ENCODE measurements at regions not wholly inside any gene's neighbourhood (a gene's known extent, or its start where the extent isn't known, plus 50 kb on each side); places are given as distances from the start of the nearest gene placed in this dataset.

GRCh38 chr1:232859216-232859615 is 54.0 kb downstream of the MAP10 start:
- H3K27ac ChIP-seq (ENCODE audit: low read depth in 1 of 2, low read length in 2 of 2) = no peak overlapping the region
- 82% methylated on average over 2 of the region's 2 CpGs for WGBS
- TF ChIP-seq SP1 (IDR thresholded peaks at IDR 0.05) (no peak), YY1 (IDR thresholded peaks at IDR 0.05) (no peak), RXRA (IDR thresholded peaks at IDR 0.05) (no peak)
- no peaks in the 10 kb centered on the region for H3K9me3 ChIP-seq (ENCODE audit: control insufficient read depth in 4 of 4, low read length in 3 of 4)
- H3K4me3 ChIP-seq (ENCODE audit: low read depth in 1 of 3, low read length in 3 of 3) = no peak overlapping the region
- no peaks in the 10 kb centered on the region for H3K36me3 ChIP-seq (ENCODE audit: control insufficient read depth in 4 of 4, insufficient read depth in 3 of 4, low read depth in 1 of 4, low read length in 3 of 4)
- DNase-seq (ENCODE audit: low spot score) = no peak
- H3K4me1 ChIP-seq (ENCODE audit: control insufficient read depth in 4 of 4, insufficient read depth in 4 of 4, low read length in 3 of 4) = no peaks in the 10 kb centered on the region
- no peaks in the 10 kb centered on the region for H3K27me3 ChIP-seq (ENCODE audit: control insufficient read depth in 4 of 4, insufficient read depth in 4 of 4, low read length in 3 of 4)
- no peak overlapping the region for H3K9ac ChIP-seq (ENCODE audit: low read depth in 1 of 2, low read length in 2 of 2)

DNA sequence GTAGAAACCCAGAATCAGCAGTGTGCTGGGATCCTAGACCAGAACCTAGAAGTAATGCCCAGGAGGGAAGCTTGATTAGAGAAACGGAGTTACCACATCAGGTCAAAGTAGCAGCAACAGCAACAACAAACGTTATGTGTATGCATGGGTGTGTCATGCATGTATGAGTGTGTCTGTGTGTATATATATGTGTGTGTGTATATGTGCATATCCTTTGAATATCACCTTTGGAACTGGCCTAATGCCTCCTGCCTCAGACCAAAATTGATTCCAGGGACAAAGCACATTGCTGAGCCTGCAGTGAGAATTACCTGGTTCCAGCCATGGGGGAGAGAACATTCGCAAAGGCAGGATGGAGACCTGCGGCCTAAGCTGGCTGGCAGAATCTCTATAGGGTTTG is 55.9 kb downstream of the MAP10 start:
- no peak overlapping the region for H3K9ac ChIP-seq (ENCODE audit: low read depth in 1 of 2, low read length in 2 of 2)
- H3K4me1 ChIP-seq (ENCODE audit: control insufficient read depth in 4 of 4, insufficient read depth in 4 of 4, low read length in 3 of 4) = no peaks in the 10 kb centered on the region
- DNase-seq (ENCODE audit: low spot score) = no peak
- H3K36me3 ChIP-seq (ENCODE audit: control insufficient read depth in 4 of 4, insufficient read depth in 3 of 4, low read depth in 1 of 4, low read length in 3 of 4) = no peaks in the 10 kb centered on the region
- no peaks in the 10 kb centered on the region for H3K9me3 ChIP-seq (ENCODE audit: control insufficient read depth in 4 of 4, low read length in 3 of 4)
- no peak overlapping the region for H3K27ac ChIP-seq (ENCODE audit: low read depth in 1 of 2, low read length in 2 of 2)
- H3K27me3 ChIP-seq (ENCODE audit: control insufficient read depth in 4 of 4, insufficient read depth in 4 of 4, low read length in 3 of 4) = no peaks in the 10 kb centered on the region
- TF ChIP-seq HNF4A (conservative IDR thresholded peaks at IDR 0.05) = no peak
- TF ChIP-seq, protein P1, sequence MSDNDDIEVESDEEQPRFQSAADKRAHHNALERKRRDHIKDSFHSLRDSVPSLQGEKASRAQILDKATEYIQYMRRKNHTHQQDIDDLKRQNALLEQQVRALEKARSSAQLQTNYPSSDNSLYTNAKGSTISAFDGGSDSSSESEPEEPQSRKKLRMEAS (IDR thresholded peaks at IDR 0.05) = no peak
- no peak for TF ChIP-seq FOXA1 (IDR thresholded peaks at IDR 0.05)
- no peak for TF ChIP-seq FOXA2 (IDR thresholded peaks at IDR 0.05)
- TF ChIP-seq RXRA (IDR thresholded peaks at IDR 0.05) = no peak
- no peak for TF ChIP-seq JUND (IDR thresholded peaks at IDR 0.05)
- TF ChIP-seq, protein P2, sequence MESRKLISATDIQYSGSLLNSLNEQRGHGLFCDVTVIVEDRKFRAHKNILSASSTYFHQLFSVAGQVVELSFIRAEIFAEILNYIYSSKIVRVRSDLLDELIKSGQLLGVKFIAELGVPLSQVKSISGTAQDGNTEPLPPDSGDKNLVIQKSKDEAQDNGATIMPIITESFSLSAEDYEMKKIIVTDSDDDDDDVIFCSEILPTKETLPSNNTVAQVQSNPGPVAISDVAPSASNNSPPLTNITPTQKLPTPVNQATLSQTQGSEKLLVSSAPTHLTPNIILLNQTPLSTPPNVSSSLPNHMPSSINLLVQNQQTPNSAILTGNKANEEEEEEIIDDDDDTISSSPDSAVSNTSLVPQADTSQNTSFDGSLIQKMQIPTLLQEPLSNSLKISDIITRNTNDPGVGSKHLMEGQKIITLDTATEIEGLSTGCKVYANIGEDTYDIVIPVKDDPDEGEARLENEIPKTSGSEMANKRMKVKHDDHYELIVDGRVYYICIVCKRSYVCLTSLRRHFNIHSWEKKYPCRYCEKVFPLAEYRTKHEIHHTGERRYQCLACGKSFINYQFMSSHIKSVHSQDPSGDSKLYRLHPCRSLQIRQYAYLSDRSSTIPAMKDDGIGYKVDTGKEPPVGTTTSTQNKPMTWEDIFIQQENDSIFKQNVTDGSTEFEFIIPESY (IDR thresholded peaks at IDR 0.05) = no peak
- TF ChIP-seq GABPA (IDR thresholded peaks at IDR 0.05 in 1 of 2, conservative IDR thresholded peaks at IDR 0.05 in 1 of 2) = no peak
- no peak for TF ChIP-seq TAF1 (conservative IDR thresholded peaks at IDR 0.05)
- TF ChIP-seq, protein P3, sequence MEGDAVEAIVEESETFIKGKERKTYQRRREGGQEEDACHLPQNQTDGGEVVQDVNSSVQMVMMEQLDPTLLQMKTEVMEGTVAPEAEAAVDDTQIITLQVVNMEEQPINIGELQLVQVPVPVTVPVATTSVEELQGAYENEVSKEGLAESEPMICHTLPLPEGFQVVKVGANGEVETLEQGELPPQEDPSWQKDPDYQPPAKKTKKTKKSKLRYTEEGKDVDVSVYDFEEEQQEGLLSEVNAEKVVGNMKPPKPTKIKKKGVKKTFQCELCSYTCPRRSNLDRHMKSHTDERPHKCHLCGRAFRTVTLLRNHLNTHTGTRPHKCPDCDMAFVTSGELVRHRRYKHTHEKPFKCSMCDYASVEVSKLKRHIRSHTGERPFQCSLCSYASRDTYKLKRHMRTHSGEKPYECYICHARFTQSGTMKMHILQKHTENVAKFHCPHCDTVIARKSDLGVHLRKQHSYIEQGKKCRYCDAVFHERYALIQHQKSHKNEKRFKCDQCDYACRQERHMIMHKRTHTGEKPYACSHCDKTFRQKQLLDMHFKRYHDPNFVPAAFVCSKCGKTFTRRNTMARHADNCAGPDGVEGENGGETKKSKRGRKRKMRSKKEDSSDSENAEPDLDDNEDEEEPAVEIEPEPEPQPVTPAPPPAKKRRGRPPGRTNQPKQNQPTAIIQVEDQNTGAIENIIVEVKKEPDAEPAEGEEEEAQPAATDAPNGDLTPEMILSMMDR (IDR thresholded peaks at IDR 0.05; ENCODE audit: low read depth, low read length, missing input control) = no peak
- TF ChIP-seq SP1 (IDR thresholded peaks at IDR 0.05) = no peak
- TF ChIP-seq RAD21 (IDR thresholded peaks at IDR 0.05) = no peak
- no peak for TF ChIP-seq YY1 (IDR thresholded peaks at IDR 0.05)
- TF ChIP-seq NR2F2 (IDR thresholded peaks at IDR 0.05) = no peak
- TF ChIP-seq EGR1 (IDR thresholded peaks at IDR 0.05; ENCODE audit: low read depth in 2 of 2) = no peak
- no peak overlapping the region for H3K4me3 ChIP-seq (ENCODE audit: low read depth in 1 of 3, low read length in 3 of 3)
- WGBS = 89% methylated on average over 4 of the region's 4 CpGs

- Histone ChIP-seq H3K27ac (ENCODE audit: low read depth in 1 of 2, low read length in 2 of 2) (no peak overlapping the region), H3K4me1 (ENCODE audit: control insufficient read depth in 4 of 4, insufficient read depth in 4 of 4, low read length in 3 of 4) (peaks cover 0 to 3% (median 1%) of the 10 kb centered on the region in 4 donors), H3K27me3 (ENCODE audit: control insufficient read depth in 4 of 4, insufficient read depth in 4 of 4, low read length in 3 of 4) (no peaks in the 10 kb centered on the region), H3K9me3 (ENCODE audit: control insufficient read depth in 4 of 4, low read length in 3 of 4) (no peaks in the 10 kb centered on the region), H3K9ac (ENCODE audit: low read depth in 1 of 2, low read length in 2 of 2) (no peak overlapping the region), H3K4me3 (ENCODE audit: low read depth in 1 of 3, low read length in 3 of 3) (no peak overlapping the region), H3K36me3 (ENCODE audit: control insufficient read depth in 4 of 4, insufficient read depth in 3 of 4, low read depth in 1 of 4, low read length in 3 of 4) (no peaks in the 10 kb centered on the region)
- no peak for DNase-seq (ENCODE audit: low spot score)
- TF ChIP-seq TAF1 (conservative IDR thresholded peaks at IDR 0.05) (no peak), SP1 (IDR thresholded peaks at IDR 0.05) (no peak), EGR1 (IDR thresholded peaks at IDR 0.05; ENCODE audit: low read depth in 2 of 2) (no peak), RAD21 (IDR thresholded peaks at IDR 0.05) (no peak)
- 91% methylated on average over 10 of the region's 10 CpGs for WGBS
These were observed 58.5 kb downstream of the MAP10 start for GRCh38 chr1:232863544-232864275.
